Peyer's patch (tissue), 4 donors: ENCODE measurements at regions not wholly inside any gene's neighbourhood (a gene's known extent, or its start where the extent isn't known, plus 50 kb on each side); places are given as distances from the start of the nearest gene placed in this dataset.

ENCODE experiments used
- CTCF ChIP-seq, 6 experiments: fragments of 450-650 bp in 4 of 6; fragments of 200-600 bp in 2 of 6; sonication (generic) in 1 of 6; IDR thresholded peaks; one replicate each; pipeline ENCODE4 v1.5.1; 2017 to 2019; ENCODE audit warnings: antibody characterized with exemption in 6 of 6, mild to moderate bottlenecking in 3 of 6, moderate library complexity in 1 of 6
- POLR2A ChIP-seq, 2 donors: fragments of 450-650 bp; IDR thresholded peaks; one replicate each; pipeline ENCODE4 v1.5.1; 2017; ENCODE audit warnings: antibody characterized with exemption in 2 of 2, mild to moderate bottlenecking in 2 of 2, moderate library complexity in 2 of 2

- TF ChIP-seq CTCF (IDR thresholded peaks at IDR 0.05), result no peak
- no peak for TF ChIP-seq POLR2A (IDR thresholded peaks at IDR 0.05)
Measured at GRCh38 chr10:121662531-121662930, 64.3 kb upstream of the FGFR2 start.
